Astrocyte (in vitro differentiated cells and primary cell): ENCODE measurements at regions not wholly inside any gene's neighbourhood (a gene's known extent, or its start where the extent isn't known, plus 50 kb on each side); places are given as distances from the start of the nearest gene placed in this dataset.

Experiments used
- EZH2 ChIP-seq: IDR thresholded peaks from 2 replicates; pipeline ENCODE4 v1.6.1; 2012; ENCODE audit warnings: mild to moderate bottlenecking, low read length, inconsistent platforms; ENCODE audit not compliant: insufficient read depth
- TF ChIP-seq, protein P1 (sequence below): IDR thresholded peaks from 2 replicates; pipeline ENCODE4 v1.5.1; 2011; ENCODE audit warnings: low read depth, mild to moderate bottlenecking, inconsistent platforms, low read length, moderate library complexity; ENCODE audit not compliant: insufficient read depth

DNA sequence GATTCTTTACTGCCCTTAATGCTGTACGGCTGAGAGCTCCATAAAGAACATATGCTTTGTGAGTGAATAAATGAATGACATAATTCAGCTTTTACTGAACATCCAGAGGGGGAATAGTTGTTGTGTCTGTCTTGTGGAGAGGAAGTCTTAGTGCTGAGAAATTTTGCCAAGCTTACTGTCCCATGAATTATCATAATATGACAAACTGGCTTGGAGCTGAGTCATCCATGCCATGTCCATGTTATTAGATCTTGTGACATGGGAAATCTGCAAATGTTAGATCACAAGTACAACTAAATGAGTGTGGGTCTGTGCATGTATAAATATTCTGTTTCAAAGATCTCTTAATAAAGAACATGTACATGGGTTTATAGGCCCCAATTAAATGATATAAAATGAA is 350.4 kb downstream of the BMP4 start:
- TF ChIP-seq, protein P1, sequence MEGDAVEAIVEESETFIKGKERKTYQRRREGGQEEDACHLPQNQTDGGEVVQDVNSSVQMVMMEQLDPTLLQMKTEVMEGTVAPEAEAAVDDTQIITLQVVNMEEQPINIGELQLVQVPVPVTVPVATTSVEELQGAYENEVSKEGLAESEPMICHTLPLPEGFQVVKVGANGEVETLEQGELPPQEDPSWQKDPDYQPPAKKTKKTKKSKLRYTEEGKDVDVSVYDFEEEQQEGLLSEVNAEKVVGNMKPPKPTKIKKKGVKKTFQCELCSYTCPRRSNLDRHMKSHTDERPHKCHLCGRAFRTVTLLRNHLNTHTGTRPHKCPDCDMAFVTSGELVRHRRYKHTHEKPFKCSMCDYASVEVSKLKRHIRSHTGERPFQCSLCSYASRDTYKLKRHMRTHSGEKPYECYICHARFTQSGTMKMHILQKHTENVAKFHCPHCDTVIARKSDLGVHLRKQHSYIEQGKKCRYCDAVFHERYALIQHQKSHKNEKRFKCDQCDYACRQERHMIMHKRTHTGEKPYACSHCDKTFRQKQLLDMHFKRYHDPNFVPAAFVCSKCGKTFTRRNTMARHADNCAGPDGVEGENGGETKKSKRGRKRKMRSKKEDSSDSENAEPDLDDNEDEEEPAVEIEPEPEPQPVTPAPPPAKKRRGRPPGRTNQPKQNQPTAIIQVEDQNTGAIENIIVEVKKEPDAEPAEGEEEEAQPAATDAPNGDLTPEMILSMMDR, result no peak
- TF ChIP-seq EZH2, result no peak
